ENCODE measurements at regions not wholly inside any gene's neighbourhood (a gene's known extent, or its start where the extent isn't known, plus 50 kb on each side); places are given as distances from the start of the nearest gene placed in this dataset.
"Not testable (repeated sequence)": the region's sequence is repeated elsewhere in the genome, so short reads cannot be mapped to it uniquely, and the experiment has no call there.

- DNase-seq (ENCODE audit: low read depth, low spot score): no peak
- H3K27ac ChIP-seq: no peak overlapping the region
Measured at GRCh38 chr4:177225605-177226004, 84.1 kb upstream of the NEIL3 start.

DNA sequence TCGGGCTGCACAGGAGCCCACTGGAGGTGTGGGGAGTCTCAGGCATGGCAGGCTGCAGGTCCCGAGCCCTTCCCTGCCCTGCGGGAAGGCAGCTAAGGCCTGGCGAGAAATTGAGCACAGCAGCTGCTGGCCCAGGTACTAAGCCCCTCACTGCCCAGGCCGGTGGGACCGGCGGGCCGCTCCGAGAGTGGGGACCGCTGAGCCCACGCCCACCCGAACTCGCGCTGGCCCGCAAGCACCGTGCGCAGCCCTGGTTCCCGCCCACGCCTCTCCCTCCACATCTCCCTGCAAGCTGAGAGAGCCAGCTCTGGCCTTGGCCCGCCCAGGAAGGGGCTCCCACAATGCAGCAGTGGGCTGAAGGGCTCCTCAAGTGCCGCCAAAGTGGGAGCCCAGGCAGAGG is 82.0 kb upstream of the NEIL3 start:
- no peak for DNase-seq (ENCODE audit: low read depth, low spot score)
- no peak overlapping the region for H3K27ac ChIP-seq

- no peak overlapping the region for H3K27ac ChIP-seq
Measured at GRCh38 chr4:177228599-177228998, 81.1 kb upstream of the NEIL3 start.

GRCh38 chr4:177229331-177229730 is 80.3 kb upstream of the NEIL3 start:
- no peak for DNase-seq (ENCODE audit: low read depth, low spot score)
- H3K27ac ChIP-seq: no peak overlapping the region

More at GRCh38 chr4:177228599-177228998, 81.1 kb upstream of the NEIL3 start:
- no peak for DNase-seq (ENCODE audit: low read depth, low spot score)

GRCh38 chr4:177232473-177232872 is 77.2 kb upstream of the NEIL3 start:
- H3K27ac ChIP-seq: no peak overlapping the region
- no peak for DNase-seq (ENCODE audit: low read depth, low spot score)

- DNase-seq (ENCODE audit: low read depth, low spot score): peak; percentile 16
- H3K27ac ChIP-seq: no peak overlapping the region
Measured at GRCh38 chr4:177235026-177235425, 74.6 kb upstream of the NEIL3 start.

DNA sequence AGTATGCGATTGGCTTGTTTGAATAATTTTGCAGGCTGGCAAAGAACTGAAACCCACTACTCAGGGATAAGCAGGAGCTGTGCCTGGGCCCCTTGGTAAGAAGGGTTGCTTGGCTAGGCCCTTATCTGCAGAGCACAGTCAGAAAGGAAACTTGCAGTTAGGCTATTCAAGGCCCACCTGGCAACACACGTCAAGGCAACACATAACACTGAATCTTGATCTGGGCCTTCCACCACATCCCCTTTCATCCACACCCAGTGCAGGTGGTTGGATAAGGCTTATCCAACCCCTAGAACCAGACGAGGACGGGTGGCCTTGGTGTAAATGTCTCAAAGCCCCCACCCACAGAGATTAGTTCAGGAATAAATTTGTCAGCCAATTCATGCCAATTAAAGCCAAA is 72.8 kb upstream of the NEIL3 start:
- no peak for DNase-seq (ENCODE audit: low read depth, low spot score)

GRCh38 chr4:177237291-177237690 is 72.4 kb upstream of the NEIL3 start:
- H3K27ac ChIP-seq: no peak overlapping the region
- no peak for DNase-seq (ENCODE audit: low read depth, low spot score)

More for the DNA sequence above, 72.8 kb upstream of the NEIL3 start:
- no peak overlapping the region for H3K27ac ChIP-seq

DNA sequence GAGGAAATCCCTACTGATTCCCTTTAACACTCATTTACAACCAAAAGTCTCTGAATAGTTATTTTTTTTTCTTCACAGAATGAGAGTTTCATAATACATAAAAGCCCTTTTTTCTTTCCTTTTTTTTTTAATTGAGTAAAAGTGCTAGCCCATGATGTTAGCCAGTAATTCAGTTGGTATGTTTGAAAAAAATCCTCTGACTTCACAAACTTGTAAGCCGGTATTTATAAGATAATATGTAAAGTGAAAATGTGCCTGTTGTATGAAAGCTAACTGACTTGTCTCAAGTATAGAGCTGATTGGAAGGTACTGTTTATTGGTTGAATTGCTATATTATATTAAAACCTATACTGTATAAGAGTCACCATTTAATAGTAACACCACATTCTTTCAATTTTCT is 70.2 kb upstream of the NEIL3 start:
- DNase-seq (ENCODE audit: low read depth, low spot score): no peak
- H3K27ac ChIP-seq: no peak overlapping the region

DNA sequence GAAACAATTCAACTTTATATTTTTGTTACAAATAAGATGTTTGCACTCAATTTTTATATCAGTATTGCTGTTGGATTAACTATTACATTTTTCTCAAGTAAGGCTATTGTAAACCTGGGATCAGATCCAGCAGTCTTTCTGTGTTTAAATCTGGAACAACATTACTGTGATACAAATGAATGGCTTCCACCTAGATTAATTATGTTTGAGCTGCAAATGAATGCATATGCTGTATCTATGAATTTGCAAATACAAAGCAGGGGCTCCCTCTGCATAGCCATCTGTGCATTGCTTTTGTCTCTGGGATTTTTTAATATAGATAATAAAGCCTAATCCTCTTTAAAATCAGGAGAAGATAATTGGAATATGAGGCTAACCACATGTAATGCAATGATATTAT is 69.8 kb upstream of the NEIL3 start:
- no peak overlapping the region for H3K27ac ChIP-seq
- no peak for DNase-seq (ENCODE audit: low read depth, low spot score)

DNA sequence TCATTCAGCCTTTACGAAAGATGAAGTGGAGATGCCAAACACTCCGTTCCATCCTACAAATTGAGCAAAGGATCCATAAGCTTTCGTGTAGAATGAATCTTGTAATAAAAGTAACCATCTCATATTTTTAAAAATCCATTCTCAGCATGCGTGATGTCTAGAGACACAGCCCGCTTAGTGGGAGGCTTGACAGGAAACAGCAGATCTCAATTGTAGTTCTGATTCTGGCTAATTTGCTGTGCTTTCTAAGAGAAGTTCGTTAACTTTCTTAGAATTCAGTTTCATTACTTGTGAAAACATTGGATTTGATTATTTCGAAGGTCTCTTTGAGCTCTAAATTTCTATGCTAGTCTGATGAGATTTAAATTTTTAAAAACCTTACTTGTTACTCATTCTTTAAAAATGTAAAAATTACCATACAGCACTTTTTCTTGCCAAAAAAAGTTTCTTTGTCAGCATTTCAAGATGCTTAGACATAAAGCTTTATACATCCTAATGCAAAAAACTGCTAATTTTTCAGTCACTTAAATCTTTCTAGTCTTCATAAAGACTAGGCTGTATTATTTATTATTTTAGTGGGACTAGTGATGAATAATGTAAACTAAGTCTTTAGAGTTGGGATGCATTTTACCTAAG is 66.9 kb upstream of the NEIL3 start:
- no peak overlapping the region for H3K27ac ChIP-seq
- DNase-seq (ENCODE audit: low read depth, low spot score): no peak

DNA sequence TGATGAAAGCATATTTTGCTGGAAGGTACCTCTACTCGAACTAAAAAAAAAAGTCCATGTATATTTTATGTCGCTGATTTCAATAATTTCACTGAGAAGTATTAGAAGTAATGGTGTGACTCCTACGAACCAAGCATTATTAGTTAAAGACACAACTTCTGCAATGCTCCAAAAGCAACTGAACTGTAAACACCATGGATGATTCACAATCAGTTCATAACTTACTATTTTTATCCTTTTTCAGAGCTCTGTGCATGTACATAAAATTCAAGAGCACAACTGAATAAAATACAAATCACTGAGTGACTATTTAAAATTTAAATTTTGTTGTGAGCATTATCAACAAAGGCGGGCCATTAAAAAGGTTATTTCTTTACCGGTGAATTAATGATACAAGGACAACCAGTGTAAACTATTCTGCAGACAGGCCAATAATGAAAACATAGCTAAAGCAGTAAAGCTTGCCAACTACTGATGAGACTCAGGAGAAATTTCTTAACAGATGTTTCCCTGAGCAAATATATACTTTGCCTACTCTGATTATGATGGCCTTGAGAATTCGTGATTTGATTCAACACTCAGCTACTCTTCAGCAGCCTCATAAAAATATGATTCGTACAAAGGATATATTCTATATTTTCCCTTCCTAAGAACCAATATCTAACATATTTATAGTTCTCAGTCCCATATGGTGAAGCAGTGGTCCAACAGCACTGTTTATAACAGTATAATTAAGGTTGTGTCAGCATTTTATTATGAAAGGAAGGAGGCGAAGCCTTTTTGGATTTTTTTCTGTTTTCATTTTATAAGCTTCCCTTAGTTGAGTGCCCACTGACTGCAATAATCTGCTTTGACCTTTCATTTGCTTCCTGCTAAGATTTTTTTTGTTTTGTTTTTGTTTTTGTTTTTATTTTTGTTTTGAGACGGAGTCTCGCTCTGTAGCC is 62.8 kb upstream of the NEIL3 start:
- H3K27ac ChIP-seq: no peak overlapping the region
- no peak for DNase-seq (ENCODE audit: low read depth, low spot score)

- no peak overlapping the region for H3K27ac ChIP-seq
- DNase-seq (ENCODE audit: low read depth, low spot score): no peak
Measured at GRCh38 chr4:177250056-177250696, 59.5 kb upstream of the NEIL3 start.

DNA sequence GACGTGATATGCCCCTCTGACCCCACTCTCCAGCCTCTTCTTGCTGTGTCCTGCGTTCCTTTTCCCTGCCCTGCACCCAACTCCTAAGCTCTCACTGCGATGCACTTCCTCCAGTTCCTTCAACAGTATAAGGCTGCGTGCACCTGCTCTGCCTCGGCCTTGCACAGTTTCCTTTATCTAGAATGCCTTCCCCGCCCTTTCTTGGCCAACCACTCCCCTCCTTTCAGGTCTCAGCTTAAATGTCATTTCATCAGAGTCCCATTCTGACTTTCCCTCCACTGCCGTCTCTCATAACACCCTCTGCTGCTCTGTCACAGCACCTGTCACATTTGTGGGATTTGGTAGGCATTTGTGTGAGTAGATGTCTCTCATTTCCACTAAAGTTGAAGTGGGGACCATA is 58.4 kb upstream of the NEIL3 start:
- H3K27ac ChIP-seq: no peak overlapping the region
- no peak for DNase-seq (ENCODE audit: low read depth, low spot score)

DNA sequence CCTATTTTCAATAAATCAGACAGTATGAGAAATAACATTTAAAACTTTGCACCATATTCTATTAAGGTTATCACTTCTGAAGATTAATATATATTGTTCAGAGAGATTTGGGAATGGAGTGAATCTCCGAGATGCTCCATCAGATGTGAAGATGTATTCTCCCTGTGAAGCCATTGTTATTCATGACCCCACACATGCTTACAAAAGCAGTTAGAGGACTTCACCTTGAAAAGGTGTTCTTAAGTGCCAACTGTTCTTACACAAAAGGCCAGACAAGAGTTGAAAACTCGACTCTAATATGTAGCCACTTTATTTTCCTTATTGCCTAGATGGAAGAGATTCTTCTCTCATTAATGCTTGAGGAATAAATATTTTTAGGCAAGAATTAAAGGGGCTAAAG is 54.3 kb upstream of the NEIL3 start:
- no peak for DNase-seq (ENCODE audit: low read depth, low spot score)
- H3K27ac ChIP-seq: no peak overlapping the region

- DNase-seq (ENCODE audit: low read depth, low spot score): no peak
- no peak overlapping the region for H3K27ac ChIP-seq
Measured at GRCh38 chr4:177256950-177257349, 52.7 kb upstream of the NEIL3 start.

DNA sequence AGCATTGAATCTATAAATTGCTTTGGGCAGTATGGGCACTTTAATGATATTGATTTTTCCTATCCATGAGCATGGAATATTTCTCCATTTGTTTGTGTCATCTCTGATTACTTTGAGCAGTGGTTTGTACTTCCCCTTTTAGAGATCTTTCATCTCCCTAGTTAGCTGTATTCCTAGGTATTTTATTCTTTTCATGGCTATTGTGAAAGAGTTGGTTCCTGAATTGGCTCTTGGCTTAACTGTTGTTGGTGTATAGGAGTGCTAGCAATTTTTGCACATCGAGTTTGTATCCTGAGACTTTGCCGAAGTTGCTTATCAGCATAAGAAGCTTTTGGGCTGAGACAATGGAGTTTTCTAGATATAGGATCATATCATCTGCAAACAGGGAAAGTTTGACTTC is 50.2 kb upstream of the NEIL3 start:
- not testable (repeated sequence) for DNase-seq (ENCODE audit: low read depth, low spot score); H3K27ac ChIP-seq

All from epithelial cell of prostate (primary cell).